GM18526 (cell line): ENCODE measurements at regions not wholly inside any gene's neighbourhood (a gene's known extent, or its start where the extent isn't known, plus 50 kb on each side); places are given as distances from the start of the nearest gene placed in this dataset.

Source experiments
- POLR2A ChIP-seq: IDR thresholded peaks from 3 replicates; pipeline ENCODE4 v1.6.1; 2011; ENCODE audit not compliant: insufficient read length; ENCODE audit errors: extremely low read depth

- no peak for TF ChIP-seq POLR2A
Observed at GRCh38 chr13:73779881-73780280, 354.3 kb downstream of the KLF12 start.

GRCh38 chr13:73778242-73778864, 355.9 kb downstream of the KLF12 start:
- TF ChIP-seq POLR2A: no peak

- TF ChIP-seq POLR2A: no peak
Observed at GRCh38 chr13:73777134-73777533, 357.1 kb downstream of the KLF12 start.

GRCh38 chr13:73776151-73776785, 357.9 kb downstream of the KLF12 start:
- TF ChIP-seq POLR2A: no peak

GRCh38 chr13:73773168-73773549, 361.0 kb downstream of the KLF12 start:
- TF ChIP-seq POLR2A: no peak

GRCh38 chr13:73772449-73773167, 361.6 kb downstream of the KLF12 start:
- TF ChIP-seq POLR2A: no peak

GRCh38 chr13:73767747-73768315, 366.4 kb downstream of the KLF12 start:
- no peak for TF ChIP-seq POLR2A

- TF ChIP-seq POLR2A: no peak
Observed at GRCh38 chr13:73767191-73767741, 366.9 kb downstream of the KLF12 start.

GRCh38 chr13:73765651-73766384, 368.4 kb downstream of the KLF12 start:
- no peak for TF ChIP-seq POLR2A

- no peak for TF ChIP-seq POLR2A
Observed at GRCh38 chr13:73759434-73759833, 374.8 kb downstream of the KLF12 start.

- TF ChIP-seq POLR2A: no peak
Observed at GRCh38 chr13:73757481-73758233, 376.5 kb downstream of the KLF12 start.

GRCh38 chr13:73754727-73755292, 379.4 kb downstream of the KLF12 start:
- no peak for TF ChIP-seq POLR2A

- TF ChIP-seq POLR2A: no peak
Observed at GRCh38 chr13:73754241-73754640, 380.0 kb downstream of the KLF12 start.

- TF ChIP-seq POLR2A: no peak
Observed at GRCh38 chr13:73751290-73751689, 382.9 kb downstream of the KLF12 start.
